Uterus (tissue), 2 donors: ENCODE measurements at regions not wholly inside any gene's neighbourhood (a gene's known extent, or its start where the extent isn't known, plus 50 kb on each side); places are given as distances from the start of the nearest gene placed in this dataset.

Experiments
- CTCF ChIP-seq, 4 experiments: fragments of 200-600 bp in 2 of 4; fragments of 450-650 bp in 2 of 4; sonication (generic) in 2 of 4; IDR thresholded peaks; one replicate each; pipeline ENCODE4 v1.5.1; 2016 to 2019; ENCODE audit warnings: antibody characterized with exemption in 4 of 4, mild to moderate bottlenecking in 2 of 4, moderate library complexity in 1 of 4
- POLR2A ChIP-seq, 2 donors: fragments of 450-650 bp; IDR thresholded peaks; one replicate each; pipeline ENCODE4 v1.6.1; 2016; ENCODE audit warnings: antibody characterized with exemption in 2 of 2, mild to moderate bottlenecking in 1 of 2, moderate library complexity in 1 of 2

GRCh38 chr5:166810721-166811120, 1480.7 kb upstream of the WWC1 start:
- no peak for TF ChIP-seq CTCF (IDR thresholded peaks at IDR 0.05)
- no peak for TF ChIP-seq POLR2A (IDR thresholded peaks at IDR 0.05)
